GM21717 (cell line): ENCODE measurements at regions not wholly inside any gene's neighbourhood (a gene's known extent, or its start where the extent isn't known, plus 50 kb on each side); places are given as distances from the start of the nearest gene placed in this dataset.

Experiments used
- ATAC-seq: cut with Tn5 transposase; IDR thresholded peaks from one replicate; pipeline ENCODE4 v1.9.1; 2021; ENCODE audit warnings: mild to moderate bottlenecking, moderate library complexity; ENCODE audit not compliant: unreplicated experiment

- ATAC-seq = no peak
Observed at GRCh38 chr16:79543219-79543618, 57.3 kb downstream of the MAF start.

DNA sequence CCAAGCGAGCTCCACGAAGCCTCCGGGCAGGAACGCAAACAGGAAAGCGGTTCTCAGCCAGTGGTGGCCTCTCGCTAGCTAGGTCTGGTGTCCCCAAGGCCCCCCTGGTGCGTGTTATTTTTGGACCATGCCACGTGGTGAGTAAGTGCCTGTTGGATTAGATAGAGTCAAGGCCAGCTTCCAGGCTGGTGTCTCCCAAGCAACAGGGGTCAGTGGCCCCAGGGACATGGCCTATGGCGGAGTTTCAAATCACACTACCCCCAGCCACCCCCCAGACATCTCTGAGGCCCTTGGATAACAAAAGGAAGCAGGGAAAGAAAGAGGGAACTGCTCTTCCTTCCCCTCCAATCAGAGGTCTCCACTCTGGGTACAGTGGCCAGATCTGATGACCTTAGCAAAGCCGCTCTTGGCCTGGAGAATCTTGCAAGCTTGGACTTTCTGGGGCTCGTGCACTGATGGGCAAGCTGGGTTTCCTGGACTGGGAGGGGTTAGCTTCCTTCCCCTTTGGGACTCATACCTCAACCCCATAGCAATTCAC lies 58.2 kb downstream of the MAF start:
- ATAC-seq = no peak

GRCh38 chr16:79540825-79541595 lies 59.5 kb downstream of the MAF start:
- ATAC-seq = no peak

DNA sequence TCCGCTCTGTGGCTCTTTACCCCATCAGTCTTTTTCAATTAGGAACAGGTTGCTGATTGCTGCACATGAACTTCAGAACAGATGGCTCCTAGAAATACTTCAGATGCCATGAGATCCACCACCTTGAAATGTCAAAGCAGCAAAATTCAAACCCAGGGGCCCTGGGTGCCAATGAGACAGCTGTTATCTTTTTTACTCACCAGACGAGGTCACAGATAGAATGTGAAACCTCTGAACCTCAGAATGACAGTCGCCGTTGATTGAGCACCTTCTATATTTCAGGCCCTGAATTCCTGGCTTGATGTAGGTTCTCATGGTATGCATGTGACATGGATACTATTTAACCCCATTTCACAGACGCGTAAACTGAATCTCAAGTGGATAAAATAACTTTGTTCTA lies 63.0 kb downstream of the MAF start:
- ATAC-seq = no peak

- ATAC-seq = no peak
Observed at GRCh38 chr16:79536958-79537357, 63.6 kb downstream of the MAF start.

- no peak for ATAC-seq
Observed at GRCh38 chr16:79535130-79535529, 65.4 kb downstream of the MAF start.

DNA sequence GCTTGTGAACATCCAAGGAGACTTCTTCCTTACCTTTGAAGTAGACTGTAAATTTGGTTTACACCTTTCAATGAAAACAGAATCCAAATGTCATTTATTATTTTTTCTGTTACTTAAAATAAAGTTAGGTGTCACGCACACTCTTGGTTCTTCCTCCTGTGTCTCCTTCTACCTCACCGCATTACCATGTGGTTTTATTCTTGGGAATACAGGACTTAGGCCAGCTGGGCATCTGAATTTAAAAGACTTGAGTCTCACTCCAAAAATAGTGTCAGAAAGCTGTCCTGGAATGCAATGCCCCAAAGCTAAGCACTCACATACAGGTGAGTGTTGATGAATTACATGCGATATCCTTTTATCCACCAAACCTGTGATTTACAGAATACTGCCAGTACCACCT lies 66.4 kb downstream of the MAF start:
- no peak for ATAC-seq

DNA sequence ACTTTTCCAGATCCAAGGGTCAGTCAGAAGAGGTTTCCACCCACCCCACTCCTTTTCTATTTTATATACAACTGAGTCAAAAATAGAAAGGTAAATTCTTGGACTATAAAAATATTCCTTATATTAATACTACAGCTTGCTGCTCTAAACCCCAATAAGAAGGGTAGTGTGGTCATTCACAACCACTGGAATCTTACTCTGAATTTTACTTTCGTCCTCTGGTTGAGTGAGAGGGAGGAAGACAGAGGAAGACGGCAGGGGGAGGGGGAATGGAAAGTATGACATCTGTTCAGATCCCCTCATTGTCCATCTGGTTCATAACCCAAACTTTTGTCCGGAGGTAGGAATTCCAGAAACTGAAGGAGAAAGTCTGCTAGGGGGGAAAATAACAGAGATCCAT lies 67.2 kb downstream of the MAF start:
- ATAC-seq = no peak

DNA sequence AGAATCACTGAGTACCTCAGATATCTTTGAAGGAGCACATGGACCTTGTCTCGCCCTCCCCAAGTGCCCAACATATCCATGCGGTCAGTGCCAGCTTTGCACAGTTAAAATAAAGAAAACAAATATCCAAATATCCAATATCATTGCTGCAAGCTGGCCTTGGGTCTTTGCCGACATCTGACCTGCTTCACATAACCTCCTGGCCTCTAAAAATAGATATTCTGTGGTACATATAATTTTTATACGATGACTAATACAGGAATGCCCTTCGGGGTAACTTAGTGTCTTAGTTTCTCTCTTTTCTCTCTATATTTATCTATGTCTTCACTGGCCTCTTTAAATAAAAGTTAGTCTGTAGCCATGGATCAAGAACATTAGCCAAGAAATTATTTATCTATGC lies 67.8 kb downstream of the MAF start:
- no peak for ATAC-seq

GRCh38 chr16:79532273-79532672 lies 68.3 kb downstream of the MAF start:
- no peak for ATAC-seq

DNA sequence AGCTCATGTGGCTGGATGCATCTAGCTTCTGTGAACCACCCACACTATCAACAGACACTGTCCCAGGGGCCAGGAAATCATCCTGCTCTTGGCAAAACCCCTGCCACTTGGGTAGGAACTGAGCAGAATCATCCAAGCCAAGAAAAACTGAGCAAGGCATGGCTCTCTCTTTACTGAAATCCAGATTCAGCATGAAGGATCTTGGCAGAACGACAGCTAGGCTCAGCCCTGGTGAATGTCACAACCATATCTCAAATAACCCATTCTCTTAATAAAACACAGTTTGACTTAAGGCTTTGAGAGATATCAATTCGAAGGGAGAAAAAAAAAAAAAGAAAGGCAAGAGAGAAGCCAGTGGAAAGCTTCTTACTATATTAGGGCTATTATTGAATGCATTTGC lies 72.2 kb downstream of the MAF start:
- no peak for ATAC-seq

- no peak for ATAC-seq
Observed at GRCh38 chr16:79523971-79524370, 76.6 kb downstream of the MAF start.

GRCh38 chr16:79519448-79519847 lies 81.1 kb downstream of the MAF start:
- ATAC-seq = no peak

DNA sequence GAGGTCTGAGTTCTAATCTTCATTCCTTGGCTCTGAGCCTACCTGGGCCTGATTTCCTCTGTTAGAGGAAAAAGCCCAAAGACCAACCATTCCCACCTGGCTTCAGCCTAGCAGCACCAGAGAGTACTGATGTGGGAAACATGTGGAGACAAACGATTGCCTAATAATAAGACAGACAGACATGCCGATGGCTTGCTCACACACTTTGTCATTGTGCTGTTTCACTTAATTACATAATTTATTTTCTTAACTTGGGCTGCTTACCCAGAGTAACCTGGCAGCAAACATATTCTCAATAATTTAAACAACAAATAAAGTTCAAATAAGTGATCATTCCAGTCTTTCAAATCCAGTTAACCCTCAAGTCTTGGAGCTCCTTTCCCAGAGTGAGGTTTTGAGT lies 83.4 kb downstream of the MAF start:
- no peak for ATAC-seq

DNA sequence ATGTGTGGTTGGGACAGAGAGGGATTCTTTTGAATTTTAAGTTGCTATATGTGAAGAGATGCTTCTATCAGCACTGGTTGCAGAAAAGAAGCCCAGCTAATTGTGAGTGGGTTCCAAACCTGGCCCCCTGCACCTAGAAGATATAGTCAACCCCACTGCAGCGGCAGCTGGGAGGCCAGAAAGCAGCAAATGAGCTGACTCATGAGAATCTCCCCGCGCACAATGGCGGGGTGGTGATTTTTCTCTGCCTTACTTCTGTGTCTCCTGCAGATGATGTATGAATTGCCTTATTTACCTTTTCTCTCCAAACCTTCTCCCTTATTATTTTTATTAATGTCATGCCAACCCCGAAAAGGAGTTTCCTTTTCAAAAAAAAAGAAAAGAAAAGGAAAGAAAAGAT lies 89.7 kb downstream of the MAF start:
- no peak for ATAC-seq

GRCh38 chr16:79509906-79510305 lies 90.6 kb downstream of the MAF start:
- ATAC-seq = no peak

GRCh38 chr16:79509211-79509631 lies 91.3 kb downstream of the MAF start:
- ATAC-seq = no peak

- ATAC-seq = no peak
Observed at GRCh38 chr16:79508294-79508693, 92.2 kb downstream of the MAF start.

GRCh38 chr16:79505344-79505743 lies 95.2 kb downstream of the MAF start:
- no peak for ATAC-seq

DNA sequence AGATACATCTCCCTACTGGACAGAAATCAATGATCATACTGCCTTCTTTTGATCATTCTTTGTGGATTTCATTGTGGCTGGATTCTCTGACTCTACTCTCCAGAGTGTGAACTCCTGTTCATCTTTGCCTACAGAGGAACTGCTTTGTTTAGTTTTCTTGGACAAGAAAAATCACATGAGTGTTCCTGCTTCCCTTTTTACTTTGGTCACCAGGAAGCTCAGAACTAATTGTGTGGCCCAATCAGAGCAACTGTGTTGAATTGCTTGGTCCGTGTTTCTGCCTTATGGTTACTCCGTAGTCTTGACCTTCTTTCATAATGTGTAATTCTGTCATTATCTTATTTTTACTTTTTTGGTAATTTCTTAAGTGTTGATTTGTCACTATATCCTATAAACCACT lies 97.0 kb downstream of the MAF start:
- no peak for ATAC-seq

GRCh38 chr16:79501446-79501845 lies 99.1 kb downstream of the MAF start:
- no peak for ATAC-seq

DNA sequence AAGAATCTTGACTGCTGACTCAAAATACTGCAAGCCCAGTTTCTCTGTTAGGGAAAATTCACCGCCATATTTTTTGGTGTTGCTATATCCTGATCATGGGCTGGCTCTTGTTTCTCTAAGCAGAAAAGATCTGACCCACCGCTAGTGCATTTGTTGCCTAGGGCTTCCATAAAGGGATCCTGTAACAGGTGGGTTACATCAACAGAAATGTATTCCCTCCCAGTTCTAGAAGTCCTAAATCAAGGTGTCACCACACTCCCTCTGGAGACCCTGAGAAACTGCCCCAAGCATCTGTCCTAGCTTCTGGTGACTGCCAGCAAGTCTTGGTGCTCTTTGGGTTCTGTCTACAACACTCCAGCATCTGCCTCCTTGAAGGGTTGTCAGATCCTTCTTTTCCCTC lies 99.7 kb downstream of the MAF start:
- no peak for ATAC-seq

- no peak for ATAC-seq
Observed at GRCh38 chr16:79500286-79500685, 100.3 kb downstream of the MAF start.
